Stimulated activated memory B cell treated with anti-CD40 and anti-IgM and Interleukin-4, amounts not matched to agents 10 μg/mL and 1 μg/mL and 100 μg/mL, for 72 hours (primary cell): ENCODE measurements at regions not wholly inside any gene's neighbourhood (a gene's known extent, or its start where the extent isn't known, plus 50 kb on each side); places are given as distances from the start of the nearest gene placed in this dataset.

Experiments
- ATAC-seq: fragments of 150-1000 bp; cut with Tn5 transposase; 2 replicates; pipeline ENCODE4 v1.10.0; 2021
- H3K27ac Mint-ChIP-seq: one replicate; pipeline ENCODE4 v1.8.0; 2022; ENCODE audit warnings: mild to moderate bottlenecking, mixed read lengths
- H3K27me3 Mint-ChIP-seq: one replicate; pipeline ENCODE4 v1.8.0; 2022; ENCODE audit warnings: mixed read lengths
- H3K36me3 Mint-ChIP-seq: one replicate; pipeline ENCODE4 v1.8.0; 2022; ENCODE audit warnings: mixed read lengths
- H3K4me1 Mint-ChIP-seq: one replicate; pipeline ENCODE4 v1.8.0; 2022; ENCODE audit warnings: mixed read lengths
- H3K4me3 Mint-ChIP-seq: one replicate; pipeline ENCODE4 v1.8.0; 2022; ENCODE audit warnings: mild to moderate bottlenecking, moderate library complexity, mixed read lengths
- H3K9me3 Mint-ChIP-seq: one replicate; pipeline ENCODE4 v1.8.0; 2022; ENCODE audit warnings: mixed read lengths

- no peak overlapping the region for H3K27ac Mint-ChIP-seq
- H3K4me3 Mint-ChIP-seq = no peak overlapping the region
- H3K4me1 Mint-ChIP-seq = no peaks in the 10 kb centered on the region
- no peaks in the 10 kb centered on the region for H3K36me3 Mint-ChIP-seq
- peaks cover 2% of the 10 kb centered on the region for H3K9me3 Mint-ChIP-seq
- ATAC-seq = no peak
- no peaks in the 10 kb centered on the region for H3K27me3 Mint-ChIP-seq
Measured at GRCh38 chr15:39285663-39286062, 295.2 kb upstream of the THBS1 start.

- Mint-ChIP-seq H3K4me3 (no peak overlapping the region), H3K9me3 (peaks cover 3% of the 10 kb centered on the region), H3K27me3 (no peaks in the 10 kb centered on the region)
Measured at GRCh38 chr15:39286706-39287105, 294.2 kb upstream of the THBS1 start.

GRCh38 chr15:39287322-39288195 lies 293.3 kb upstream of the THBS1 start:
- Mint-ChIP-seq H3K4me1 (no peaks in the 10 kb centered on the region), H3K27me3 (no peaks in the 10 kb centered on the region), H3K9me3 (peaks cover 4% of the 10 kb centered on the region), H3K36me3 (no peaks in the 10 kb centered on the region), H3K4me3 (no peak overlapping the region), H3K27ac (no peak overlapping the region)
- no peak for ATAC-seq

More at GRCh38 chr15:39286706-39287105, 294.2 kb upstream of the THBS1 start:
- no peak for ATAC-seq
- Mint-ChIP-seq H3K27ac (no peak overlapping the region), H3K36me3 (no peaks in the 10 kb centered on the region), H3K4me1 (no peaks in the 10 kb centered on the region)

- Mint-ChIP-seq H3K9me3 (peaks cover 9% of the 10 kb centered on the region), H3K27me3 (no peaks in the 10 kb centered on the region), H3K4me3 (no peak overlapping the region), H3K4me1 (no peaks in the 10 kb centered on the region), H3K36me3 (no peaks in the 10 kb centered on the region), H3K27ac (no peak overlapping the region)
- no peak for ATAC-seq
Measured at GRCh38 chr15:39290711-39291435, 290.0 kb upstream of the THBS1 start.

- ATAC-seq = no peak
- no peaks in the 10 kb centered on the region for H3K27me3 Mint-ChIP-seq
- H3K36me3 Mint-ChIP-seq = no peaks in the 10 kb centered on the region
- peaks cover 9% of the 10 kb centered on the region for H3K9me3 Mint-ChIP-seq
- no peak overlapping the region for H3K27ac Mint-ChIP-seq
- no peak overlapping the region for H3K4me3 Mint-ChIP-seq
- no peaks in the 10 kb centered on the region for H3K4me1 Mint-ChIP-seq
Measured at GRCh38 chr15:39291690-39292089, 289.2 kb upstream of the THBS1 start.

- Mint-ChIP-seq H3K36me3 (no peaks in the 10 kb centered on the region), H3K4me3 (no peak overlapping the region), H3K4me1 (no peaks in the 10 kb centered on the region), H3K9me3 (peaks cover 6% of the 10 kb centered on the region), H3K27me3 (no peaks in the 10 kb centered on the region), H3K27ac (no peak overlapping the region)
- ATAC-seq = no peak
Measured at GRCh38 chr15:39296955-39297354, 283.9 kb upstream of the THBS1 start.

GRCh38 chr15:39298271-39298962 lies 282.5 kb upstream of the THBS1 start:
- H3K36me3 Mint-ChIP-seq = no peaks in the 10 kb centered on the region
- H3K27me3 Mint-ChIP-seq = no peaks in the 10 kb centered on the region

GRCh38 chr15:39299486-39300267 lies 281.2 kb upstream of the THBS1 start:
- Mint-ChIP-seq H3K27me3 (no peaks in the 10 kb centered on the region), H3K4me3 (no peak overlapping the region), H3K9me3 (no peaks in the 10 kb centered on the region), H3K36me3 (no peaks in the 10 kb centered on the region), H3K27ac (no peak overlapping the region), H3K4me1 (no peaks in the 10 kb centered on the region)
- no peak for ATAC-seq

More at GRCh38 chr15:39298271-39298962, 282.5 kb upstream of the THBS1 start:
- no peak overlapping the region for H3K27ac Mint-ChIP-seq
- no peaks in the 10 kb centered on the region for H3K9me3 Mint-ChIP-seq
- H3K4me3 Mint-ChIP-seq = no peak overlapping the region
- no peaks in the 10 kb centered on the region for H3K4me1 Mint-ChIP-seq
- no peak for ATAC-seq

- Mint-ChIP-seq H3K27me3 (no peaks in the 10 kb centered on the region), H3K9me3 (no peaks in the 10 kb centered on the region), H3K4me3 (no peak overlapping the region), H3K27ac (no peak overlapping the region), H3K4me1 (no peaks in the 10 kb centered on the region), H3K36me3 (no peaks in the 10 kb centered on the region)
- no peak for ATAC-seq
Measured at GRCh38 chr15:39300451-39301153, 280.3 kb upstream of the THBS1 start.

GRCh38 chr15:39301589-39301999 lies 279.3 kb upstream of the THBS1 start:
- Mint-ChIP-seq H3K4me1 (no peaks in the 10 kb centered on the region), H3K27me3 (no peaks in the 10 kb centered on the region), H3K36me3 (no peaks in the 10 kb centered on the region), H3K9me3 (no peaks in the 10 kb centered on the region), H3K27ac (no peak overlapping the region), H3K4me3 (no peak overlapping the region)
- no peak for ATAC-seq

GRCh38 chr15:39302936-39303335 lies 277.9 kb upstream of the THBS1 start:
- Mint-ChIP-seq H3K4me1 (no peaks in the 10 kb centered on the region), H3K9me3 (peaks cover 2% of the 10 kb centered on the region), H3K27me3 (no peaks in the 10 kb centered on the region), H3K36me3 (no peaks in the 10 kb centered on the region), H3K27ac (no peak overlapping the region), H3K4me3 (no peak overlapping the region)
- no peak for ATAC-seq

- H3K9me3 Mint-ChIP-seq = peaks cover 2% of the 10 kb centered on the region
- no peaks in the 10 kb centered on the region for H3K27me3 Mint-ChIP-seq
- no peaks in the 10 kb centered on the region for H3K36me3 Mint-ChIP-seq
- no peak overlapping the region for H3K27ac Mint-ChIP-seq
- H3K4me1 Mint-ChIP-seq = no peaks in the 10 kb centered on the region
- no peak overlapping the region for H3K4me3 Mint-ChIP-seq
- ATAC-seq = peak; percentile 16
Measured at GRCh38 chr15:39304201-39304841, 276.6 kb upstream of the THBS1 start.

- no peaks in the 10 kb centered on the region for H3K36me3 Mint-ChIP-seq
- no peaks in the 10 kb centered on the region for H3K4me1 Mint-ChIP-seq
- no peak overlapping the region for H3K4me3 Mint-ChIP-seq
- no peaks in the 10 kb centered on the region for H3K27me3 Mint-ChIP-seq
- no peak overlapping the region for H3K27ac Mint-ChIP-seq
- peaks cover 2% of the 10 kb centered on the region for H3K9me3 Mint-ChIP-seq
- ATAC-seq = no peak
Measured at GRCh38 chr15:39304931-39305728, 275.7 kb upstream of the THBS1 start.
